Activated CD8-positive, alpha-beta T cell treated with anti-CD3 and anti-CD28 coated beads, Interleukin-2, amount 10 ng/mL, durations not matched to agents 7 days and 5 days (primary cell): ENCODE measurements at regions not wholly inside any gene's neighbourhood (a gene's known extent, or its start where the extent isn't known, plus 50 kb on each side); places are given as distances from the start of the nearest gene placed in this dataset.
"Not testable (repeated sequence)": the region's sequence is repeated elsewhere in the genome, so short reads cannot be mapped to it uniquely, and the experiment has no call there.

Experiments used
- ATAC-seq: fragments of 150-1000 bp; cut with Tn5 transposase; one replicate; pipeline ENCODE4 v1.10.0; 2021; ENCODE audit warnings: moderate library complexity
- CTCF ChIA-PET: fragments of 350-600 bp; sonication (Branson Sonifier 250); formaldehyde crosslinking; loops from one replicate; lab custom pipeline; 2021; ENCODE audit warnings: antibody characterized with exemption; lab: Charles Lee
- POLR2A ChIA-PET: fragments of 350-600 bp; sonication (Branson Sonifier 250); formaldehyde crosslinking; loops from one replicate; lab custom pipeline; 2021; ENCODE audit warnings: antibody characterized with exemption; lab: Charles Lee
- DNase-seq: peaks from one replicate; pipeline ENCODE4 v3.0.0-alpha.2; 2020
- H3K27ac Mint-ChIP-seq: one replicate; pipeline ENCODE4 v1.8.0; 2021; ENCODE audit warnings: mild to moderate bottlenecking, mixed read lengths
- H3K27me3 Mint-ChIP-seq: one replicate; pipeline ENCODE4 v1.8.0; 2021; ENCODE audit warnings: low read depth, mixed read lengths
- H3K36me3 Mint-ChIP-seq: one replicate; pipeline ENCODE4 v1.8.0; 2021; ENCODE audit warnings: low read depth, mixed read lengths
- H3K4me1 Mint-ChIP-seq: one replicate; pipeline ENCODE4 v1.8.0; 2021; ENCODE audit warnings: low read depth, mixed read lengths
- H3K4me3 Mint-ChIP-seq: one replicate; pipeline ENCODE4 v1.8.0; 2021; ENCODE audit warnings: mild to moderate bottlenecking, mixed read lengths
- H3K9me3 Mint-ChIP-seq: one replicate; pipeline ENCODE4 v1.8.0; 2022; ENCODE audit warnings: mixed read lengths; ENCODE audit not compliant: insufficient read depth

DNA sequence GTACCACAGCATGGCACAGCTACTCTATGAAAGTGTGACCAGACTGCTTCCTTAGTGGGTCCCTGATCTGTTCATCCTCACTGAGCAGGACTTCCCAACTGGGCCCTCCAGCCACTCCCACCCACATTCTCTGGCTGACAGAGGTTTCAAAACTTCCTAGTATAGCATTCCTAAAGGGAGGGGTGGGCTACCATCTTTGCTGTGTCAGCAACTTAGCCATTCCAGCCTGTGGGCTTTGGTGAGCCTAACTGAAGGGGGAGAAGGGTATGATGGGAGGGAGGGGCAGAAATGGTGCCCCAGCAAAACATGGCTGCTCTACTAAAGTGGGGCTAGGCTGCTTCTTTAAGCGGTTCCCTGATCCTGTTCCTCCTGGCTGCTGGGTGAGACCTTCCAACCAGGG lies 265.2 kb upstream of the ADGRL4 start:
- POLR2A ChIA-PET, result no interaction called here
- CTCF ChIA-PET, result no interaction called here
- Mint-ChIP-seq H3K36me3 (no peaks in the 10 kb centered on the region), H3K9me3 (peaks cover 8% of the 10 kb centered on the region), H3K4me3 (no peak overlapping the region), H3K27ac (no peak overlapping the region), H3K27me3 (no peaks in the 10 kb centered on the region), H3K4me1 (no peaks in the 10 kb centered on the region)
- ATAC-seq (no peak), DNase-seq (no peak)

DNA sequence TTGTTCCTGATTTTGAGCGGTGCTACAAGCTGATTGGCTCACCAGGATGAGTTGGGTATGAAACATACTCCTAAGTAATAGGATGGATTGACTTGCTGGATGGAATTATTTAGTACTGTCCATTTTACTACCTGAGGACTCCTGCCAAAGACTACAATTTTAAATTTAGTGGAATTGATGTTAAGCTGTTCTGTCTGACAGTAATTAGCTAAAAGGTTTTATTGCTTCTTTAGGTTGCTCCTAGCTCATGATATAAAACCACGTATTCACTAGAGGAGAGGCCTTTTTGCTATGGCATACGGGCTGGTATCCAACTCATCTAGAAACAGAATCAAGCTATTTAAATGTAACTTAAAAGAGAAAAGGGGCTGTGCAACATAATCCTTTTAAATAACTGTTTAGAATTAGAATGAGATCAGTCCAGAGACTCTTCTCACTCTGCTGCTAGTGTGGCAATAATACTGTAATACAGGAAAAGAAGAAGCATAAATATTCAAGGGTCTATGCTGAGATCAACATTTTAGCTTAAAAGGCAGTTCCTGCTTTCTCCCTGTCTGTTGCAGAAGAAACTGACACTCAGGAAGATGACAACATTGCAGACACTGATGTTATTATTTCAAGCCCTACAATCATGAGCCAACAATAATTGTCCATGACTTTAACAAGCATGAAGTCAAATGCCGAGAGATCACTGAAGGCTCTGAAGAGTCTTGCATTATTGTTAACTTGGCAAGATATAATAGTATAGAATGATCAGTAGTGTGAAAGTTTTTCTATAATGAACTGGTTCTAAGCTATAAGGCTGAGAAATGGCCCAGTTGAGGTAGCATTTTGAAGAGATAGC lies 258.7 kb upstream of the ADGRL4 start:
- Mint-ChIP-seq H3K4me3 (no peak overlapping the region), H3K27me3 (no peaks in the 10 kb centered on the region), H3K9me3 (peaks cover 4% of the 10 kb centered on the region), H3K27ac (no peak overlapping the region), H3K4me1 (no peaks in the 10 kb centered on the region), H3K36me3 (no peaks in the 10 kb centered on the region)
- DNase-seq, result no peak
- POLR2A ChIA-PET, result no interaction called here
- CTCF ChIA-PET, result no interaction called here
- ATAC-seq, result no peak

DNA sequence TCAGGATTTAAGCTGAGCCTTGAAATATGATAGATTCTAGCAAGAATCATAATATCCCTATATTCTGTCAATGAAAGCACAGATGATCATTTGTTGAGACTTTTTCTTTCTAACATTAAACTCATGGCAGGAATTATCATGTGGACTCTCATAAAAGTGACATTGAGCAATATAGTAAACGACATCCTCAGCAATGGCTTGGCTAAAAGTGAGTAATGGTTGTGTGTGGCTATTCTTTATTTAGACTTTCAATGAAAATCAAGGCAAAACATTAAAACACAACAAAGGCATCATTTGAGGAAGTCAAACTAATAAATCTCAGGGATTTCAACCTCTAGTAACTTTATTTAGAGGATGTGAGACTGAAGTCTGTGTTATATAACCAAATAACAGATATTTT lies 257.8 kb upstream of the ADGRL4 start:
- no peaks in the 10 kb centered on the region for H3K4me1 Mint-ChIP-seq
- no peaks in the 10 kb centered on the region for H3K36me3 Mint-ChIP-seq
- no peak overlapping the region for H3K27ac Mint-ChIP-seq
- no peaks in the 10 kb centered on the region for H3K9me3 Mint-ChIP-seq
- no peak for ATAC-seq
- DNase-seq, result no peak
- ChIA-PET POLR2A (no interaction called here), CTCF (no interaction called here)
- no peak overlapping the region for H3K4me3 Mint-ChIP-seq
- H3K27me3 Mint-ChIP-seq, result no peaks in the 10 kb centered on the region

DNA sequence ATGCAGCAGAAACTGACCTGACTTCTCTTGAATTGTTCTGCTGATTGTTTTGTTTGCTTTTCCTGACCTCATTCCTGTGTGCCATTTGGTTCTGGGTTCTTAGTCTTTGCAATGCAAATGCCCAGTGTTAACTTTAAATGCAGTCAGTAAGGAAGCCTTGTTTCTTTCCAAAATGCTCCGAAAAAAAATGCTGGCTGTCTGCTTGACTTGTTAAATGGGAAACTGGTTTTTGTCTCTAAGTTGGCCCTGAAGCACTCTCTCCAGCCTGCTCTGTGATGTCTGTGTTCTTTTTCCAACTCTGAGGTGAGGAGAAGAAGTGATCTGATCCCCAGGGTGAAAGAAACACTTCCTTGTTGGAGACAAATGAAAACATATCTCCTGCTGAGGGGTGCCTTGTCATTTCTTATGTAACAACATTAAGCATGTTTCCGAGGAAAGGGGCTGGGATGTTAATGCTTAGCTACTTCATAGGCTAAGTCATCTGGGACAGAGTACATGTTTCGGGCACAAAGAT lies 256.3 kb upstream of the ADGRL4 start:
- CTCF ChIA-PET, result no interaction called here
- DNase-seq (no peak), ATAC-seq (no peak)
- H3K4me1 Mint-ChIP-seq, result no peaks in the 10 kb centered on the region
- H3K4me3 Mint-ChIP-seq, result no peak overlapping the region
- H3K27ac Mint-ChIP-seq, result no peak overlapping the region
- no peaks in the 10 kb centered on the region for H3K9me3 Mint-ChIP-seq
- no peaks in the 10 kb centered on the region for H3K36me3 Mint-ChIP-seq
- POLR2A ChIA-PET, result no interaction called here
- no peaks in the 10 kb centered on the region for H3K27me3 Mint-ChIP-seq

DNA sequence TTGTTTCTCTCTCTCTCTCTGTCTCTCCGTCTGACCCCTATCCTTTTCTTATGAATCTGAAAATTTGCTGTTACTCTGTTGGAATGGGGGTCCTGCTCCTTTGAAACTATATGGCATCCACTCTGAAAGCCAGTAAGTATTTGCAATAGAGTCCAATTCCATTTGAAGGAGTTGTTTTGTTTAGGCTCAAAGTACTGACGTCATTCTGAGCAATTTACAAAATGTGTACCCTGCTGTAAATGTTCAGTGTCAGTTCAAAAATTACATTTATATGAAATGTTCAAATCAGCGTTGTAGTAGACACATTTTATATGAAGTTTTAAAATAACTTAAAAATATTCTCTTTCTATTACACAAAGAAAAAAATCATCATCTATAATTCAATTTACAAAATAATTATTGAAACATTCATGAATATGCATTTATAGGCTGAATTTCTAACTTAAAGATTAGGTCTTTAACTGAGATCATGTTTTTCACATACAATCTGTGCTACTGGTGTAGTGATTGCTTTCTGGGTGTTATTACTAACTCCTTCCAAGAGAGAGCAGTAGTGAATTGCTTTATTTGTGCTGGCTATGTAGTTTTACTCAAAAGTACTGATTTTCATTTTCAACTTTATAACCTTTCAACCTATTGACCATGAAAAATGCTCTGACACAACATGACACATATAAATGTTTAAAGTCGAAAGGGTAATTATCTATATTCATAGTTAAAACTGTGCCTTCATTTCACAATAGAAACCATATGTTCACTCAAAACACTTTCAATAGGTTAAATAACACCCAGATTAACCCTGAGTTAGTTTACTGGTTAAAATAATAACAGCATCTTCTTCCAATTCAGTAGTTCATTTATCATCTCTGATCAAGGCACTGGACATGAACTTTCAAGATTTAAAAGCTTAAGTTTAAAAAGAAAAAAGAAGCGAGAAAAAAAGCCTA lies 253.1 kb upstream of the ADGRL4 start:
- no peaks in the 10 kb centered on the region for H3K36me3 Mint-ChIP-seq
- no peak overlapping the region for H3K27ac Mint-ChIP-seq
- ChIA-PET CTCF (interaction anchor here (1.1 kb wide), 1 partner anchor 562 kb away, joined by 3 read pairs; no protein-coding TSS in a partner anchor), POLR2A (no interaction called here)
- ATAC-seq (no peak), DNase-seq (no peak)
- no peaks in the 10 kb centered on the region for H3K4me1 Mint-ChIP-seq
- no peak overlapping the region for H3K4me3 Mint-ChIP-seq
- H3K9me3 Mint-ChIP-seq, result no peaks in the 10 kb centered on the region
- no peaks in the 10 kb centered on the region for H3K27me3 Mint-ChIP-seq

DNA sequence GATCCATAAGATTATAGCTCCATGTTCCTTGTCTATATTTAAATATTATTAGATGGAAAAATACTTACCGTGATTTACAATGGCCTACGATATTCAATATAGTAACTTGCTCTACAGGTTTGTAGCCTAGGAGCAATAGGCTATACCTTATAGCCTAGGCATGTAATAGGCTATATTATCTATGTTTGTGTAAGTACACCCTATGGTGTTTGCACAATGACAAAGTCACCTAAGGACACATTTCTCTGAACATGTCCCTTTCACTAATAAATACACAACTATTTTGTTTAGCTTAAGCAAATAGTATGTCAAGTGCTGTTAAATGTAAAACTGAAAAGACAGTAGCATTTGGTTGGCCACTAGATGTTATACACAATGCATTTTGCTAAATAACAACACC lies 248.9 kb upstream of the ADGRL4 start:
- H3K4me1 Mint-ChIP-seq, result no peaks in the 10 kb centered on the region
- no peak overlapping the region for H3K27ac Mint-ChIP-seq
- H3K36me3 Mint-ChIP-seq, result no peaks in the 10 kb centered on the region
- CTCF ChIA-PET, result no interaction called here
- DNase-seq, result no peak
- H3K9me3 Mint-ChIP-seq, result no peaks in the 10 kb centered on the region
- H3K27me3 Mint-ChIP-seq, result no peaks in the 10 kb centered on the region
- POLR2A ChIA-PET, result no interaction called here
- H3K4me3 Mint-ChIP-seq, result no peak overlapping the region
- no peak for ATAC-seq

DNA sequence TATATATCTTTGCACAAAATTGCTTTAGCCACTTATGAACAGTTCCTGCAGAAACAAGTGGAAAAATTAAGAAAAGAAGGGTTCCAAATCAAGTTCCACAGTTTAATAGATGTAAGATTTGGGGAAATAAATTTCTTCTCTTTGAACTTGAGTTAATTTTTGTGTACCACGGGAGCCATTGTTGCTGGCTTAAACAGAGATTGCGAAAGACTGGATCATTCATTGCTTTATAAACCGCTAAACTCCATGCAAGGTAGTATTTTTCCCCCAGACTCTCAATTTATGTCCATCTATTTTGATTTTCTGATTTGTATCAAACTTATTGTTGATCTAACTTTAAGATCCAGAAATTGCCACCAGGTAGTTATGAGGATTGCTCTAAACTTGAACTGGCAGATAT lies 246.1 kb upstream of the ADGRL4 start:
- ATAC-seq (no peak), DNase-seq (no peak)
- no peaks in the 10 kb centered on the region for H3K4me1 Mint-ChIP-seq
- no peak overlapping the region for H3K27ac Mint-ChIP-seq
- no peaks in the 10 kb centered on the region for H3K36me3 Mint-ChIP-seq
- no peaks in the 10 kb centered on the region for H3K9me3 Mint-ChIP-seq
- no peak overlapping the region for H3K4me3 Mint-ChIP-seq
- CTCF ChIA-PET, result no interaction called here
- POLR2A ChIA-PET, result no interaction called here
- H3K27me3 Mint-ChIP-seq, result no peaks in the 10 kb centered on the region

DNA sequence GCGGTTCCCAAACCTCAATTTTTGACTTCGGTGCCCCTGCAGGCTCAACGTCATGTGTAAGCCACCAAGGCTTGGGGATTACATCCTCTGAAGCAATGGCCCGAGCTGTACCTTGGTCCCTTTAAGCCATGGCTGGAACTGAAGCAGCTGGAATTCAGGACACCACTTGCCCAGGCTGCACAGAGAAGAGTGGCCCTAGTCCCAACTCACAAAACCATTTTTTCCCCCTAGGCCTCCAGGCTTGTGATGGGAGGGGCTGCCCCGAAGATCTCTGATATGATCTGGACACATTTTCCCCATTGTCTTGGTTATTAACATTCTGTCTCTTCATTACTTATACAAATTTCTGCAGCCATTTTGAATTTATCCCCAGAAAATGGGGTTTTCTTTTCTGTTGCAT lies 233.3 kb upstream of the ADGRL4 start:
- POLR2A ChIA-PET, result no interaction called here
- ATAC-seq, result no peak
- no peak for DNase-seq
- no peaks in the 10 kb centered on the region for H3K36me3 Mint-ChIP-seq
- no peaks in the 10 kb centered on the region for H3K9me3 Mint-ChIP-seq
- no peaks in the 10 kb centered on the region for H3K4me1 Mint-ChIP-seq
- no peak overlapping the region for H3K4me3 Mint-ChIP-seq
- H3K27ac Mint-ChIP-seq, result no peak overlapping the region
- H3K27me3 Mint-ChIP-seq, result no peaks in the 10 kb centered on the region
- CTCF ChIA-PET, result no interaction called here

DNA sequence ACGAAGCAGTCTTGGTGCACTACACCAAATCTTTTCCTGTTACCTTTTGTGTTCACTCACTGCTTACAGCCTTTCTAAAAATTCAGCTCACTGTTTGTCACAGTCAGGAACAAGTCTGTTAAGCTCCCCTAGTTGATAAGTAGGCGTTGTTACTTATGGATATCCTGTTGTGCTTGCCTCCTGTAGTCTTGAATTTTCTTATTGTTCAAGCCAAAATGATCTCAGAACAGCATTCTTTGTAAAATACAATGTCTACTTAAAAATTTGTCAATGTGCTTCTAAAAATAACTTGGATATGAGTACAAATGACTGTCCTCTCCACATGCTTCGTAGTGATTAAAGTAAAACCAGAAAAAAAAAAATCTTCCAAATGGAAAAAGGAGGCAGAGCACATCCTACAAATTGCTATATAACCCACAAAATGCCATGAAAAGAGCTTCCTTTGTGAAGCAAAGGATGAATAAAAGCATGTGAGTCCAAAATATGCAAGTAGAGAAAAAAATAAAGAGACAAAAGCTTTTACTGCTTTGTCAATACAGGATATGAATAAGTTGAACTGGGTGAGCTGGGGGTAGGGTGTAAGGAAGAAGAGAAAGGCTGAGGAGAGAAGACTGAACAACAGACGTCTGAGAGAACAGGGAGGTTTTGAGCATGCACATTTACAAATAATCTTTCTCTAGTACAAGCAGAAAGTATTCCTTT lies 228.9 kb upstream of the ADGRL4 start:
- POLR2A ChIA-PET, result no interaction called here
- H3K27ac Mint-ChIP-seq, result no peak overlapping the region
- no peaks in the 10 kb centered on the region for H3K9me3 Mint-ChIP-seq
- no peaks in the 10 kb centered on the region for H3K4me1 Mint-ChIP-seq
- no peak overlapping the region for H3K4me3 Mint-ChIP-seq
- DNase-seq (no peak), ATAC-seq (no peak)
- CTCF ChIA-PET, result no interaction called here
- no peaks in the 10 kb centered on the region for H3K27me3 Mint-ChIP-seq
- H3K36me3 Mint-ChIP-seq, result no peaks in the 10 kb centered on the region

DNA sequence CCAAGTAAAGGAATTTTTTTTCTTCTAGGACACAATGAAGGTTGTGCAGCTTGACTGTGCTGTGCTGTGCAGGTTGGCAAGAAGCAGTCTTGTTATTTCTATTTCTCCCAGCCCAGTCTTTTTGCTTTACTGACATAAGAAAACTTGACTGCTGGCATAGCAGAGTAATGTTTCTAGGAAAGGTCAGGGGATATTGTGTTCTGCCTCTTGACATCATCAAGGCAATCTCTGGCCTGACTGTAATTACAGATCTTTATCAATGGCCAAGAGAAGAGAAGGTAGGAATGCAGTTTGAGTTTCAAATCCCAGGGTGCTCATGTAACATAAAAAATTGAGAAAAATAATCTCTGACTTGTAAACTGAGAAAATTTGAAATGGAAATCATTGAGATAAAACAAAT lies 226.3 kb upstream of the ADGRL4 start:
- H3K4me1 Mint-ChIP-seq, result no peaks in the 10 kb centered on the region
- no peaks in the 10 kb centered on the region for H3K27me3 Mint-ChIP-seq
- ATAC-seq, result no peak
- DNase-seq, result no peak
- no peak overlapping the region for H3K4me3 Mint-ChIP-seq
- ChIA-PET POLR2A (no interaction called here), CTCF (no interaction called here)
- H3K9me3 Mint-ChIP-seq, result no peaks in the 10 kb centered on the region
- H3K27ac Mint-ChIP-seq, result no peak overlapping the region
- no peaks in the 10 kb centered on the region for H3K36me3 Mint-ChIP-seq

DNA sequence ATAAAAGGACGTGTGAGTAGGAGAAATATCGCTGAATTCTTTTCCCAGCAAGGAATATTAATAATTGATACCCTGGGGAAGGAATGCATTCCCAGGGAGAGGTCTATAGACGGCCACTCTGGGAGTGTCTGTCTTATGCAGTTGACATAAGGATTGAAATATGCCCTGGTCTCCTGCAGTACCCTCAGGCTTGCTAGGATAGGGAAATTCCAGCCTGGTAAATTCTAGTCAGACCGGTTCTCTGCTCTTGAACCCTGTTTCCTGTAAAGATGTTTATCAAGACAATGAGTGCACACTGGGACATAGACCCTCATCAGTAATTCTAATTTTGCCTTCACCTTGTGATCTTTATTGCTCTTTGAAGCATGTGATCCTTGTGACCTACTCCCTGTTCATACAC lies 224.2 kb upstream of the ADGRL4 start:
- H3K4me3 Mint-ChIP-seq, CTCF ChIA-PET, H3K9me3 Mint-ChIP-seq, H3K27ac Mint-ChIP-seq, H3K27me3 Mint-ChIP-seq, H3K36me3 Mint-ChIP-seq, DNase-seq, ATAC-seq, H3K4me1 Mint-ChIP-seq, POLR2A ChIA-PET: not testable (repeated sequence)

DNA sequence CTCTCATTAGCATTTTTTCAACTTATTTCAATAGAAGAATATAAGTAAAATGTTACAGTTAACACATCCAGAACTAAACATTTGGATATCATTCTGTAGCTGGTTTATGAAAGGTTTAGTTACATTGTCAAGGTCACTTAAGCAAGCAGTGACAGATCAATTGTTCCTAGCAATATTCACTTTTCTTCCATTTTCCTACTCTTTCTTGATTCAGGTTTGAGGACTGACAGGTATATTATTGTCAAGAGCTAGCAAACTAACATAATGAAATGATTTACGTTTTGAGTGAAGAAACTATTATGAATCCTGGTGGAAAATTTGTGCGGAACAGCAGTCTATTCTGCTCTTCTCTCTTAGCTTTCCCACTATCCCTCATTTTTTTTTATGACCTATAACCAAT lies 220.4 kb upstream of the ADGRL4 start:
- no peaks in the 10 kb centered on the region for H3K36me3 Mint-ChIP-seq
- H3K4me1 Mint-ChIP-seq, result no peaks in the 10 kb centered on the region
- POLR2A ChIA-PET, result no interaction called here
- no peak overlapping the region for H3K4me3 Mint-ChIP-seq
- no peaks in the 10 kb centered on the region for H3K27me3 Mint-ChIP-seq
- CTCF ChIA-PET, result no interaction called here
- peaks cover 5% of the 10 kb centered on the region for H3K9me3 Mint-ChIP-seq
- H3K27ac Mint-ChIP-seq, result no peak overlapping the region
- ATAC-seq, result no peak
- DNase-seq, result no peak
